ENCODE measurements at regions not wholly inside any gene's neighbourhood (a gene's known extent, or its start where the extent isn't known, plus 50 kb on each side); places are given as distances from the start of the nearest gene placed in this dataset.
"Not testable (repeated sequence)": the region's sequence is repeated elsewhere in the genome, so short reads cannot be mapped to it uniquely, and the experiment has no call there.

DNA sequence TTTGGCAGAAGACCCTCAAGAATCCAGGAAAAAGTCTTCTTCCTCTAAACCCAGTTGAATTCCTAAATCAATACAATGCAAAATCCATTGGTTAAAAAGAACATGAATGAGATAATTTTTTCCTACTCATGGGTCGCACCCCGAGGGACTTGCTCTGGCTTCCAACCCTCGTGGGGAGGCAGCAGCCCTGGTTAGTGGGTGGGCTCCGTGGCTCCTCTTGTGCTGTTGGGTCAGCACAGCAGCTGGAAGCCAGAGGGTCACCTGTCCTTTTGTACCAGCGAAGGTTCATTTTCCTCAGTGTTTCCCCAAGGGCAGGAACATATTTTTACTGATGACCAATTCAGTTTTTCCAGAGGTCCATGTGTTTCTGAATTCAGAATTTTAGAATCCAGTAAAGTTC is 120.6 kb upstream of the S1PR3 start:
- no peak for DNase-seq (ENCODE audit: low read depth, low spot score)

DNA sequence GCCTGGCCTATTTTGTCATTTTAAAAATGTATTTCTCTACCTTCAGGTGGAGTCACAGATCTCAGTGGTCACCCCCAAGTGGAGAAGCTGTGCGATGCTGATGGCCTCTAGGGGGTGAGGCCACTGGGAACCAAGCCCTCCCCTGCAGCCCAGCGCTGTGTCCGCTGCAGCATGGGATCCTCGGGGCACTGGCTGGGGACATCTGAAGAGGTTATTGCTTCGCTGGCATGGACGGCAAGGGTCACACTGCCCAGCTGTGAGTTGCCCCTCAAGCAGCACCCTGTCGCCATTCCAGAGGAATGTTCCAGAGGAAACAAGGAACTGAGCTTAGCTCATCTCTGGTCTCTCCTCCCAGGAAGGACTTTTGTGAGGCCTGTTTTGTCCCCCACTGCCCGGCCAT is 119.6 kb upstream of the S1PR3 start:
- DNase-seq (ENCODE audit: low read depth, low spot score): no peak

DNA sequence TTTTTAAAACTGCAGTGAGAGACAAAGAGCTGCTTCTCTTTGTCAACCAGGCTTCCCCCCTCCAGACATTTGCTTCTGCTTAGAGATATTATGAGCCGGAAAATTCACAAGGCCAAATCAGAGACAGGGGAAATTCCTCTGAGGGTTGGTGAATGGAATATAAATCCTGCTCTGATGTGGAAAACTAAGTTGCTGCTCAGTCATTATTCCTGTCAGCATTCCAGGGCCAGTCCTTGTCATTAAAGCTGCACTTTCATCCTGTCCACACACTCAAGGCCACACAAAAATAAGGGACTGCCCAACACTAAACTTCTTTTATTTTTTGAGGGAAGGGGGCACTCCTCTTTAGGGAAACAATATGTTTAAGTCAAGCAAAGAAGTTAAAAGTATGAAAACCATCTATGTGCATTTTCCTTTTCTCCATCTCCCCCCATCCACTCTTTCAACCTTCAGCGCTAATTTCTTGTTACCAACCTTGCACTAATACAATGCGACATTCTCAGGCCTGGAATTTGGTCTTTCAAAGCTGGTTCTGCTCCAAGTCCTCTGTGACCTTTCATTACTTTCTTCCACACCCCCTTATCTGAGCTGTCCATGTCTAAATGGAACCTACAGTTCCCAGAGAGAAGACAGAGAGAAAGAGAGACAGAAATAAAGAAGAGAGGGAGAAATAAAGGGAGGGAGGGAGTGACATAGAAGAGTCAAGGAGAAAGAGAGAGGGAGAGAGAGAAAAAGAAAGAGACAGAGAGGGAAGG is 118.9 kb upstream of the S1PR3 start:
- DNase-seq (ENCODE audit: low read depth, low spot score): no peak

DNA sequence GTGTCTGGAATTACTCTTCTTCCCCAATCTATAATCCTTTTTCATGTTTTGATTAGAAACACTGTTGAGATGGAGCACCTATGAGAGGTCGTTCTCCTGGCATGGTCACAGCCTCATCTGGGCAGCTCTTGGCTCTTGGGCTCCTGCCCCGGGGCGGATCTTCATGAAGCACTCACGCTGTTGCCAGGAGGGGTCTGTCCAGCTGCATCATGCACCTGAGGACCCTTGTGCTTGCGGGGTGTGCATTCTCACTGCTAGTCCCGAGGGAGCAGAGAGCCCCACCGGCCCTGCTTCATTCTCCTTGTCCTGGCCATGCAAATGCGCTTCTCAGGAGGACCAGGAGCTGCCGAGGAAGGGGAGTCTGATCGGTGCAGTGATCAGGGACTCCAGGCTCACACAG is 117.6 kb upstream of the S1PR3 start:
- no peak for DNase-seq (ENCODE audit: low read depth, low spot score)

DNA sequence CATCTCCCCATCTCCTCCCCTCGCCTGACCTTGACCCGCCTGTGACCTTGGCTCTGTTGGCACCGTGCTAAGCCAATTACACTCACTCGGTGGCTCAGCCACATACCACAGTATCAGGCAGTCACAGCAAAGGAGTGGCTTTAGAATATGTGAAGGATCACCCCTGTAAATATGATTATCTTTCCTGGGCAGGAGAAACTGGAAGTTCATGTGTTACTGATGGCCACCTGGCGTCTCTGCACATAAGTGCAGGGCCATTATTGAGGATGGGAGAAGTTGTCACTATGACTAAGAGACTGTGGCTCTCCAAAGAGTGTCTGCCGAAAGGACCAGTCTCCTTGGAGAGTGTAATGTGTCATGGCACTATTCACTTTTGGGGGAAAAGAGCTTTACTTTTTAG is 116.9 kb upstream of the S1PR3 start:
- no peak for DNase-seq (ENCODE audit: low read depth, low spot score)

DNA sequence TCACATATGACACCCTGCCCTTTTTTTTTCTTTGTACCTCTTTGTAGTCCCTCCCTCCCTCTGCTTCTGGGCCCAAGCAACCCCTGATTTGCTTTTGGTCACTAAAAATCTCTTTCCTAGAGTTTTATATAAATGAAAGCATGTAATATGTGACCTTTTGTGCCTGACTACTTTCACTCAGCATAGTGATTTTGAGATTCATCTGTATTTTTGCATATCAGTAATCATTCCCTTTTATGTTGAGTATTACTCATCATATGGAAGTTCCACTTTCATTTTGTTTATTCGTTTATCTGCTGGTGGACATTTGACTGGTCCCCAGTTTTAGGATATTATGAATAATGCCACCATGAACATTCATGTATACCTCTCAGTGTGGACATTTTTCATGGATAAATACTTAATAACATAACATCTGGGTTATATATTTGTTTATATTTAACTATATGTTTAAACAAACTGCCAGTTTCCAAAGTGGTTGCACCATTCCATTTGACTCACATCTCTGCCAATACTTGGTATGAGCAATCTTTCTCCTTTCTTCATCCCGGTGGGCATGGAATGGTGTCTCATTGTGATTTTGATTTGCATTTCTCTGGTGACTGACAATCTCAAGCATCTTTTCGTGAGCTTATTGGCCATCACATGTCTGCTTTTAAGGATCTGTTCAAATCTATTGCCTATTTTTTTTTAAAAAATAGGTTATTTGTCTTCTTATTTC is 115.7 kb upstream of the S1PR3 start:
- no peak for DNase-seq (ENCODE audit: low read depth, low spot score)

DNA sequence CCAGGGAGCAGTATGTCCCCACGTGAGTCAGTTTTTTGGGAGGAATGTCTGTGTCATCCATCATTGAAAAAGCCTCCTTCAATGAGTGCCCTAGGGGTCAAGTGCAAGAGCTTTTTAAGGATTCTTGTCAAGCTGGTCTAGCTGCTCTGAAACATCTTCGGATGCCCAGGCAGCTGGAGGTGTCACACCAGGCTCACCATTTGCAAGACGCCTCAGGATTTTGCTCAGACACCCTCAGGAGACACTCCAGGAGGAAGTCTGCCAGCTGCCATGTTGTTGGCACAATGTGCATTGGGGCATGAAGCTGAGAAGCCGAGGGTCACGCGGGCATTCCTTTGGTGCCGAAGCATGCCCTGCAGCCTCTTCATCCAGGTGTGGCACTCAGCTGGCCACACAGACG is 111.1 kb upstream of the S1PR3 start:
- no peak for DNase-seq (ENCODE audit: low read depth, low spot score)

DNA sequence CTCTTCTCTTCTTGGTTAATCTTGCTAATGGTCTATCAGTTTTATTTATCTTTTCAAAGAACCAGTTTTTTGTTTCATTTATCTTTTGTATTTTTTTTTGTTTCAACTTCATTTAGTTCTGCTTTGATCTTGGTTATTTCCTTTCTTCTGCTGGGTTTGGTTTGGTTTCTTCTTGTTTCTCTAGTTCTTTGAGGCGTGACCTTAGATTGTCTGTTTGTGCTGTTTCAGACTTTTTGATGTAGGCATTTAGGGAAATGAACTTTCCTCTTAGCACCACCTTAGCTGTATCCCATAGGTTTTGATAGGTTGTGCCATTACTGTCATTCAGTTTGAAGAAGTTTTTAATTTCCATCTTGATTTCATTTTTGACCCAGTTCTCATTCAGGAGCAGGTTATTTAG is 107.0 kb upstream of the S1PR3 start:
- DNase-seq (ENCODE audit: low read depth, low spot score): not testable (repeated sequence)

DNA sequence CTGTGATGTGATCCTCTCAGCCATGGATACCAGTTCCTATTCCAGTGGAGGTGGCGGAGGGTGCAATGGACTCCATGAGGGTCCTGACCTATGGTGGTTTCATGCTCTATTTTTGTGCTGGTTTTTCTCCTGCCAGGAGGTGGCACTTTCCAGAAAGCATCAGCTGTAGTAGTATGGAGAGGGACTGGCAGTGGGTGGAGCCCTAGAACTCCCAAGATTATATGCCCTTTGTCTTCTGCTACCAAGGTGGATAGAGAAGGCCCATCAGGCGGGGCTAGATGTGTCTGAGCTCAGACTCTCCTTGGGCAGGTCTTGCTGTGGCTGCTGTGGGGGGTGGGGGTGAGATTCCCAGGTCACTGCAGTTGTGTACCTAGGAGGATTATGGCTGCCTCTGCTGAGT is 104.5 kb upstream of the S1PR3 start:
- not testable (repeated sequence) for DNase-seq (ENCODE audit: low read depth, low spot score)

DNA sequence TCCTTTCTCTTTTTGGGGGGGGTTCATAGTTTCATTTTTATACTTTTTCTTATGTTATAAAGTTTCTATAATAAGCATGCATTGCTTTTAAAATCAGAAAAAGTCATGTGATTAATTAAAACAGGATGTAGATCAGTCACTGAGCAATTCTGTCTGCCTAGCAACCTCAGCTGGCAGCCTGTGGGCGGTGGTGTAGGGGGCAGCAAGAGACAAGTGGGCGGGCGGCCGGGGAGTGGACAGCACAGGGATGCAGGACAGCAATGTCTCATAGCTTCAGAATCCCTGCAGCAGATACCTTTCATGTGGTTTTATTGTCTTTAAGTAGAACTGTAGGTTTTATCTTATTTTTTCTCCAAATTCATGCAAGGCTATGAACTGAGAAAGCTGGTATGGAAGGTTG is 101.9 kb upstream of the S1PR3 start:
- DNase-seq (ENCODE audit: low read depth, low spot score): no peak

DNA sequence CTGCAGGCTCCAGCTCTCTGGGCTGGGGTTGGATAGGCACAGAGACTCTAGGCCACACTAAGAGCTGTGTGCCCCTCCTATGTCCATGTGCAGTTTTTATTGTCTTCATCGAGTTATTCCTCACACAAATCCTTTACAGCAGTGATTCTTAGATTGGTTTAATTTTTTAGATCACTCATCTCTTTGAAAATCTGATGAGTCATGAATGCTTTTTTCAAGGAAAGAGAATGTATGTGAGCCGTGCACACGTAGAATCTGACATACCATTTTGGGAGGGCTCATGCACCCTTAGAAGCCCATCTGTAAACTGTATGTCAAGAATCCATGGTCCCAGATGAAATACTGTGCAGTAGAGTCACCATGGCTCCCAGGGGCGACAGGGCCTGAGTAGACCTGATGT is 100.7 kb upstream of the S1PR3 start:
- DNase-seq (ENCODE audit: low read depth, low spot score): no peak

DNA sequence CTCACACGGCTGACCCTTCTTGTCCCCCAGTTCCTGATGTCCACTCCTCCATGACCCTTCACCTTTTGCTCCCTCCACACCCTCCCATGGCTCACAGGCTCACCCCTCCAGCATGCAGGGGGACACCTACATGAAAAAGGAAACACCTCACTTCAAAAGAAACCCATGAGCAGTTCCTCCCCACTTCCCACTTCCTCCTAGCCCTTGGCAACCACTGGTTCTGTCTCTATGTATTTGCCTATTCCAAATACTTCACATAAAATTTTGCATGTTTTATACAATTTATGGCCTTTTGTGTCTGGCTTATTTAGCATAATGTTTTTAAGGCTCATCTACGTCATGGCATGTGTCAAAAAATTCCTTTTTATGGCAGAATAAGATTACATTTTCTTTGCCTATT is 100.2 kb upstream of the S1PR3 start:
- DNase-seq (ENCODE audit: low read depth, low spot score): no peak

DNA sequence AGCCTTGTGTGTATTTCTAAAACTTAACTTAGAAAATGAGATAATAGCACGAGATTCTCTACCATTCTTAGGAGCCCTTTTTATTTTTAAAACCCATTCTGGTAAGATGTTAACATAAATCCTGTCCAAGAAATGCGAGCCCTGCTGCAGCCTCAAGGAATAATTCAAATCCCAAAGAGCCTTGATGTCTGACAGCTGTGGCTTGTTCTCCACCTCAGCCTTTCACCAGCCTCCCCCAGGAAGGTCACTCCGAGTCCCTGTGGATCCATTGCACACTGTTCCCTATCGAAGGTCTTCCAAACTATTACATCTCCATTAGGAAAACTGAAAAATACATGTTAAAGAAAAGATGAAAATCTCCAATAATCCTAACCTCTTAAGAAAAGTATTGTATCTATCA is 98.5 kb upstream of the S1PR3 start:
- no peak for DNase-seq (ENCODE audit: low read depth, low spot score)

DNA sequence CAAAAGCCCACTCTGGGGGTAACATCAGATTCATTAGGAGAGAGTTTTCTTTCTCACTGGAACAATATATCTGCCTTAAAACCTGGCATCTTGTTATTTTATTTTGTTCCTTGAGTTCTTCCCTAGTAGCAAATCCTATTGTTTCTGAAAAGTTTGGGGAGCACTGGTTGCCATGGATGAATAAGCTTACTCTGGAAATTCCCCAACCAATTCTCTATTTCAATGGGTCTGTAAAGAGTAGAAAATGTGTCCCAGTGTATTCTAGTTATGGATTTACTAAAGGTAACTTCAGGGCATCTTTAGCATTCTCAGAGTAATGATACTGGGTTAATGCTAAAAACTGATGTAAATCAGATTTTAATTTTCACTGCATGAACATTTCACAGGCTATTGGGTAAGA is 94.2 kb upstream of the S1PR3 start:
- no peak for DNase-seq (ENCODE audit: low read depth, low spot score)

DNA sequence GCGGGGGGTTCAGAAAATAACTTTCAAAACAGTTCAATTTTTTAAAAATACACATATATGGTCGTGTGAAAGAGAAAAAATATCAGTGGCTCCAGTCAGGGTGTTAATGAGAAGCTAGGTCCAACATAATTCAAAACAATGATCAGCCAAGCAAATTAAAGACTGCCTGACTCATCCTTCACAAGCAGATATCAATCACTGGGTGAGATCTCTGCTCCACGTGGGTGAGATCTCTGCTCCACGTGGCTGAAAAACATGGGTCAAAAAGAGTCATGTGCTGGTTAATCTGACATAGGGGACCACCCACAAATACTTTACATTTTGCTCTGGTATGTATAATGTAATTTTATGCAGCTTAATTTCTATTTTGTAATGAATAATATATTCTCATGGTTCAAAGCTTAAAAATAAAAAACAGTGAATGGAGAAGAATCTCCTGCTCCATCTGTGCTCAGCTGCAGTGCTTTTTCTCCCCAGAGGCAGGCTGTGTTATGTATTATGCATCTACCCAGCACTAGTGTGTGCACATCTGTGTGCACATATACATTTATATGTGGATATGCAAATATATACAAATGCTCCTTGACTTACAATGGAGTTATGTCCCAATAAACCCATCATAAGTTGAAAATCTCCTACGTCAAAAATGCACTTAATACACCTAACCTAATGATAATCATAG is 93.1 kb upstream of the S1PR3 start:
- no peak for DNase-seq (ENCODE audit: low read depth, low spot score)

DNA sequence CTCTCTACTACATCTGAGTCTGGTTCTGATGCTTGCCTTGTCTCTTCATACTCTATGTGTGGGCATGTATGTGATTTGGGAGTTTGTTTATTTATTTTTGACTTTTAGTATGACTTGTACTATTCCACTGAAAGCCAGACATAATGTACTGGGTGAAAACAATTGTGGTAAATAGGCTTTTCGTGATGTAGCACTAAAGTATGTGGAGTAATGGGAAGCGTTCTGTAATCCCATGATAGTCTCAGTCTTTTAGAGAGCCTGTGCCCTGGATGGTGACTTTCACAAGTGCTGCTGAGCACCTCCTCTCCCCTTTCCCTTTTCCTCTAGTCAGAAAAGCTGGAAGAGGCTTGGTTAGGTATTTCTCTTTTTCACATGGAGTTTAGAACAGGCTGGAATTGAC is 85.8 kb upstream of the S1PR3 start:
- DNase-seq (ENCODE audit: low read depth, low spot score): no peak

DNA sequence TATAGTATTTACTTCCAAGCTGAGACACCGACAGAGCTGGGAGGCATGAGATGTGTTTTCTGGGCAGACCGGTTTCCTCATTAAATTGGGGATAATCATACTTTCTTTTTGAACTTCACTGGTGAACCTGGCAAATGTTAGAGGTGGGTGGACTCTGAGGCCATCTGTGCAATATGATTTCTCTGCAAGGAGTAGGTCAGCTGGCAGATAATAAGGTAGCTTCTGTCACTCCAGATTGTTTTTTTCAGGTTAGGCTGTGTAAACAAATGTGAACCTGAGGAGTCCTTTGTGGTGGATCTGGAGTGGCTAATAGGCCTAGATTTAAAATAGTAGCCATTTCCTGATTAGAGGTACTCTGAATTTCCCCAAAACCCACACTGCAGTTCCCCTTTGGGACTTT is 75.4 kb upstream of the S1PR3 start:
- DNase-seq (ENCODE audit: low read depth, low spot score): no peak

DNA sequence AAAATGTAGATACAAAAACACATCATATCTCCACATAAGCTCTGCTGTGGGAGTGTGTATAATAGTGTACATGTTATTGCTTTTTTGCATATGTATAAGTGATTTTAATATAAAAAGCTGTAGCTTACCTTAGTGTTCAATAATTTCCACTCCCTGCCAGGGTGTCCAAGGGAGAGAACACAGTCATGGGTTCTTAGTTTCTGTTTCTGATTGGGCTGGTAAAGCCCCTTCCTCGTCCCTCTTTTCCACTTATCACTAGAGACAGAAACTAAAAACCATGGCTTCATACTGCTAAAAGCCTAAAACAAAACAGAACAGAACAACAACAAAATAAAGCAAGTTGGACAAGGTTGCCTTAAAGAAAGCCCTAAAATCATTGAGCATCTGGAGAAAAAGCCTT is 74.4 kb upstream of the S1PR3 start:
- DNase-seq (ENCODE audit: low read depth, low spot score): no peak

DNA sequence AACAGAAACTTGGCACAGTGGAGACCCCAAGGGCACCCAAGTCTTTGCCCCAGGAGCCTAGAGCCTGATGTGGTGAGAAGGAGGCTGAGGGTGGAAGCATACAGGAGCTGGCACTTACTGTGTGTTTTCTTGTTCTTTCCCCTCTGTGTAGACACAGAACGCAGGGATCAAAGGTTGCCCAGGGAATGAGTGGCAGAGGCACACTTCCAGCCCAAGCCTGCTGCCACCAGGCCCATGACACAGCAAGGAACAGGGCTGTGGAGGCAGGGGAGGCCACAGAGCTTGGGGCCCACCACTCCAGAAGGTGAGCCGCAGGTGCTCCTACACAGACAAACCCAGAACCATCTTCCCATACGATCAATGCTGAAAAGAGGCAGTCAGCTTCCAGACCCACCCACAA is 73.9 kb upstream of the S1PR3 start:
- no peak for DNase-seq (ENCODE audit: low read depth, low spot score)

DNA sequence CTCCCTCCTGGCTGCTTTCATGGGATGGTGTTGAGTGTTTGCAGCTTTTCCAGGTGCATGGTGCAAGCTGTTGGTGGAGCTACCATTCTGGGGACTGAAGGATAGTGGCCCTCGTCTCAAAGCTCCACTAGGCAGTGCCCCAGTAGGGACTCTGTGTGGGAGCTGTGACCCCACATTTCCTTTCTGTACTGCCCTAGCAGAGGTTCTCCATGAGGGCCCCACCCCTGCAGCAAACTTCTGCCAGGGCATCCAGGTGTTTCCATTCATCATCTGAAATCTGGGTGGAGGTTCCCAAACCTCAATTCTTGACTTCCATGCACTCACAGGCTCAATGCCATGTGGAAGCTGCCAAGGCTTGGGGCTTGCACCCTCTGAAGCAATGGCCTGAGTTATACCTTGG is 72.7 kb upstream of the S1PR3 start:
- not testable (repeated sequence) for DNase-seq (ENCODE audit: low read depth, low spot score)

DNA sequence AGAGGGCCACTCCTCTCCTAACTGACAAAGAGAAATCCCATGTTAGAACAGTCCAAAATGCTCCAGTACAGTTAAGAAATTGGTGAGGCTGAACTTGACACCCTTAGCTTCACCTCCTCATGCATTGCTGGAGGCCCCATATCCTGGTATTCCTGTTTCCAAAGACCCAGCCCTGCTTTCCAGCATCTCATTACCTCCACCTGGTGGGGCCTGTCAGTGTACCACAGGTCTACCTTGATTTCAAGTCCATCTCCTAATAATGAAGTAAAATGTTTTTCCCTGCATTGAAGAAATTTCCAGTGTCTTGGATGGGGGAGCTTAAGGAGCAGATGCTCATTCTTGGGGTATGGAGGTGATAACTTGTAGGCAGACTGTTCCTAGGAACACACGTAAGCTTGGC is 70.6 kb upstream of the S1PR3 start:
- DNase-seq (ENCODE audit: low read depth, low spot score): peak; percentile 7

DNA sequence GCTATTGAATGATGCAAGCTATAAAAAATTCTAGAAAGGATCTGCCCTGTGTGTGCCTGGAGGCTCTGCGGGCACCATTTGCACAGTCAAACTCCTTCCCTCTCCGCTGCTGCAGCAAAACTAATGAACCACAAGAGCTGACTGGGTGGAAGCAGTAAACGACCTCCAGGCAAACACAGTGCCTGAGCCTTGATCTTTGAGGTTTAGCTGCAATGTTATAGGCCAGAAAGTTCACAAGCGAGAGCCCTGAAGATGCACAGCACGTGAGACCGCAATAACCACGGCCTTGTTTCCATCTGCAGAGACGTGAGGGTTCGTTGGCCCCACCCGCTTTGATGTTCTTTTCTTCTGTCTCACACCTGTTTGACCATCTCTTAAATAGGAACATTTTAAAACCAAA is 69.2 kb upstream of the S1PR3 start:
- peak; percentile 12 for DNase-seq (ENCODE audit: low read depth, low spot score)

DNA sequence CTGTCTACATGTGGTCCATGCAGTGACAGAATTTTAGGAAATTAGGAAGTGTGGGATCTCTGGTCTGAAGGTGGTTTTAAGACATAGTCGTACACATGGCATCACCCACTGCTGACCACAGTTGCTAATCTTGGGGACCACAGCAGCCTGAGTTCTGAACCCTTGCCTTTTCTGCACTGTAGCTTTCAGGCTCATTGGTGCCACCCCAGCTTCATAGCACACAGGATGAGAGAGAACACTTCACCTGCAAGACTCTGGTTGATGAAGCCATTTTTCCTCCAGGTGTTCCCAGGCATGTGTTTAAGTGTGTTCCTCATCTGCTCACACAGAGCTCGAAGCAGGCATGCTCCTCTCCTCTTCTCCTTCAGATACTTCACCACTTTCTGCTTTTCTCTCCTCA is 68.2 kb upstream of the S1PR3 start:
- DNase-seq (ENCODE audit: low read depth, low spot score): no peak
